H9 (cell line): ENCODE measurements at regions not wholly inside any gene's neighbourhood (a gene's known extent, or its start where the extent isn't known, plus 50 kb on each side); places are given as distances from the start of the nearest gene placed in this dataset.

Experiments
- DNase-seq: peaks from one replicate; pipeline ENCODE4 v3.0.0-alpha.2; 2017
- H2AFZ ChIP-seq: one replicate; pipeline ENCODE4 v1.6.1; 2013; ENCODE audit warnings: mild to moderate bottlenecking, low read length, control low read depth, moderate library complexity
- H2AK5ac ChIP-seq: 2 replicates; pipeline ENCODE4 v1.6.1; 2013; ENCODE audit warnings: low read length, control low read depth, mixed read lengths; ENCODE audit not compliant: insufficient read length
- H2BK120ac ChIP-seq: one replicate; pipeline ENCODE4 v1.6.1; 2013; ENCODE audit warnings: low read depth, mild to moderate bottlenecking, low read length, control low read depth, inconsistent platforms; ENCODE audit not compliant: poor library complexity, severe bottlenecking
- H2BK12ac ChIP-seq: 2 replicates; pipeline ENCODE4 v1.6.1; 2013; ENCODE audit warnings: low read length, control low read depth, mixed read lengths, low read depth; ENCODE audit not compliant: insufficient read length
- H2BK15ac ChIP-seq: 2 replicates; pipeline ENCODE4 v1.6.1; 2013; ENCODE audit warnings: low read depth, low read length, control low read depth
- H2BK20ac ChIP-seq: one replicate; pipeline ENCODE4 v1.6.1; 2013; ENCODE audit warnings: low read depth, mild to moderate bottlenecking, low read length, control low read depth, inconsistent platforms; ENCODE audit not compliant: poor library complexity, severe bottlenecking
- H2BK5ac ChIP-seq: 2 replicates; pipeline ENCODE4 v1.6.1; 2013; ENCODE audit warnings: low read length, control low read depth, mixed read lengths; ENCODE audit not compliant: insufficient read length
- H3K14ac ChIP-seq: 2 replicates; pipeline ENCODE4 v1.6.1; 2013; ENCODE audit warnings: low read length, control low read depth; ENCODE audit not compliant: insufficient read depth
- H3K18ac ChIP-seq: 2 replicates; pipeline ENCODE4 v1.6.1; 2013; ENCODE audit warnings: low read depth, mild to moderate bottlenecking, mixed read lengths, low read length, control low read depth; ENCODE audit not compliant: insufficient read length
- H3K23ac ChIP-seq: 2 replicates; pipeline ENCODE4 v1.6.1; 2013; ENCODE audit warnings: low read length, control low read depth, mixed read lengths, low read depth; ENCODE audit not compliant: insufficient read length
- H3K23me2 ChIP-seq: 2 replicates; pipeline ENCODE4 v1.6.1; 2013; ENCODE audit warnings: low read depth, mild to moderate bottlenecking, mixed read lengths, low read length, control low read depth; ENCODE audit not compliant: insufficient read length, poor library complexity, severe bottlenecking
- H3K27ac ChIP-seq: 2 replicates; pipeline ENCODE4 v1.5.1; 2013; ENCODE audit warnings: low read length, control low read depth, mixed read lengths, low read depth; ENCODE audit not compliant: insufficient read length
- H3K27me3 ChIP-seq: 2 replicates; pipeline ENCODE4 v1.6.1; 2013; ENCODE audit warnings: low read length, control low read depth, inconsistent platforms; ENCODE audit not compliant: insufficient read depth
- H3K4ac ChIP-seq: 2 replicates; pipeline ENCODE4 v1.6.1; 2013; ENCODE audit warnings: low read depth, mild to moderate bottlenecking, control low read depth, inconsistent platforms, low read length, moderate library complexity
- H3K4me1 ChIP-seq: 2 replicates; pipeline ENCODE4 v1.6.1; 2013; ENCODE audit warnings: low read length, control low read depth, inconsistent platforms; ENCODE audit not compliant: insufficient read depth
- H3K4me2 ChIP-seq: 2 replicates; pipeline ENCODE4 v1.6.1; 2013; ENCODE audit warnings: low read length, control low read depth, mixed read lengths; ENCODE audit not compliant: insufficient read length, insufficient read depth
- H3K56ac ChIP-seq: 2 replicates; pipeline ENCODE4 v1.6.1; 2013; ENCODE audit warnings: low read depth, mild to moderate bottlenecking, mixed read lengths, low read length, control low read depth; ENCODE audit not compliant: insufficient read length
- H3K79me1 ChIP-seq: 2 replicates; pipeline ENCODE4 v1.6.1; 2013; ENCODE audit warnings: low read depth, mild to moderate bottlenecking, moderate library complexity, low read length, control low read depth, inconsistent platforms; ENCODE audit not compliant: insufficient read depth, poor library complexity, severe bottlenecking
- H3K79me2 ChIP-seq: 2 replicates; pipeline ENCODE4 v1.6.1; 2013; ENCODE audit warnings: low read length, control low read depth, inconsistent platforms; ENCODE audit not compliant: insufficient read depth
- H3K9ac ChIP-seq: 2 replicates; pipeline ENCODE4 v1.6.1; 2013; ENCODE audit warnings: low read length, control low read depth, mixed read lengths; ENCODE audit not compliant: insufficient read length; ENCODE audit errors: extremely low read depth
- H3K9me3 ChIP-seq: one replicate; pipeline ENCODE4 v1.6.1; 2013; ENCODE audit warnings: low read depth, low read length, inconsistent platforms; ENCODE audit not compliant: control insufficient read depth
- H3T11ph ChIP-seq: one replicate; pipeline ENCODE4 v1.6.1; 2013; ENCODE audit warnings: mild to moderate bottlenecking, low read length, control low read depth, inconsistent platforms
- H4K20me1 ChIP-seq: one replicate; pipeline ENCODE4 v1.6.1; 2013; ENCODE audit not compliant: control insufficient read depth, insufficient read length, insufficient read depth
- H4K5ac ChIP-seq: 2 replicates; pipeline ENCODE4 v1.6.1; 2013; ENCODE audit warnings: low read depth, mild to moderate bottlenecking, mixed read lengths, low read length, control low read depth; ENCODE audit not compliant: insufficient read length
- H4K8ac ChIP-seq: replicated peaks from 2 replicates; pipeline ENCODE4 v1.6.1; 2013; ENCODE audit warnings: low read length, control low read depth, mixed read lengths, low read depth; ENCODE audit not compliant: insufficient read length
- H4K91ac ChIP-seq: 2 replicates; pipeline ENCODE4 v1.6.1; 2013; ENCODE audit warnings: low read depth, mild to moderate bottlenecking, moderate library complexity, mixed read lengths, low read length, control low read depth; ENCODE audit not compliant: insufficient read length
- H3K27ac Mint-ChIP-seq, 3 experiments: 2 replicates in 2 of 3; 3 replicates in 1 of 3; pipeline ENCODE4 v1.8.0; 2020 to 2021; ENCODE audit warnings: mixed read lengths in 3 of 3, mild to moderate bottlenecking in 1 of 3, moderate library complexity in 1 of 3
- H3K27me3 Mint-ChIP-seq: 2 replicates; pipeline ENCODE4 v1.8.0; 2021; ENCODE audit warnings: low read depth, mild to moderate bottlenecking, moderate library complexity, mixed read lengths
- H3K36me3 Mint-ChIP-seq, 3 experiments: 2 replicates in 2 of 3; 3 replicates in 1 of 3; pipeline ENCODE4 v1.8.0; 2020 to 2021; ENCODE audit warnings: low read depth in 3 of 3, mixed read lengths in 3 of 3; ENCODE audit not compliant: insufficient read depth in 1 of 3
- H3K4me1 Mint-ChIP-seq, 2 experiments: 2 replicates each; pipeline ENCODE4 v1.8.0; 2020; ENCODE audit warnings: mixed read lengths in 2 of 2
- H3K4me3 Mint-ChIP-seq, 2 experiments: 2 replicates in 1 of 2; 3 replicates in 1 of 2; pipeline ENCODE4 v1.8.0; 2020 to 2021; ENCODE audit warnings: mild to moderate bottlenecking in 2 of 2, mixed read lengths in 2 of 2, moderate library complexity in 1 of 2
- H3K9me3 Mint-ChIP-seq, 2 experiments: 2 replicates in 1 of 2; 3 replicates in 1 of 2; pipeline ENCODE4 v1.8.0; 2020; ENCODE audit warnings: mild to moderate bottlenecking in 2 of 2, mixed read lengths in 2 of 2, moderate library complexity in 1 of 2
- CTCF ChIP-seq: fragments of 200-600 bp; sonication (generic); conservative IDR thresholded peaks from 3 replicates; pipeline ENCODE4 v1.8.0; 2021; ENCODE audit warnings: antibody characterized with exemption, mild to moderate bottlenecking
- WGBS: extraction: QIAGEN DNeasy Blood & Tissue Kit; methylation state at CpG from one replicate; pipeline ENCODE4 v1.1.7; 2013; ENCODE audit warnings: missing lambda C conversion rate, low lambda C conversion rate, mixed read lengths; ENCODE audit not compliant: insufficient read length; ENCODE audit errors: extremely low coverage; 5-methylcytosine and 5-hydroxymethylcytosine counted together

- Mint-ChIP-seq H3K9me3 (peaks cover 0 to 2% of the 10 kb centered on the region in 2 experiments; a peak in 1 of 5 replicates), H3K4me1 (peaks cover 27 to 28% of the 10 kb centered on the region in 2 experiments), H3K27ac (0 out of 7 replicates have a peak overlapping the region, but pooled peaks of 1 of the 3 experiments have one; percentile 31), H3K27me3 (no peaks in the 10 kb centered on the region), H3K36me3 (peaks cover 0 to 2% (median 0%) of the 10 kb centered on the region in 3 experiments; a peak in 2 of 7 replicates), H3K4me3 (no peak overlapping the region)
- H3K4ac ChIP-seq, result no peak overlapping the region
- WGBS, result no CpG with 5 or more reads among the region's 3 CpGs
- H2BK20ac ChIP-seq, result no peak overlapping the region
- no peak overlapping the region for H3K4me2 ChIP-seq
- no peak overlapping the region for H3K56ac ChIP-seq
- H2BK5ac ChIP-seq, result no peak overlapping the region
- no peaks in the 10 kb centered on the region for H3K9me3 ChIP-seq
- no peak overlapping the region for H2AFZ ChIP-seq
- no peak overlapping the region for H4K91ac ChIP-seq
- no peak overlapping the region for H2BK15ac ChIP-seq
- H3K4me1 ChIP-seq, result no peaks in the 10 kb centered on the region
- no peaks in the 10 kb centered on the region; the same call in 1 of the 2 replicates for H3K79me2 ChIP-seq
- H2AK5ac ChIP-seq, result no peak overlapping the region
- no peak overlapping the region for H3T11ph ChIP-seq
- H3K79me1 ChIP-seq, result no peaks in the 10 kb centered on the region
- H3K9ac ChIP-seq, result no peak overlapping the region
- H3K27me3 ChIP-seq, result no peaks in the 10 kb centered on the region
- H3K27ac ChIP-seq, result no peak overlapping the region
- no peaks in the 10 kb centered on the region for H3K23me2 ChIP-seq
- H4K20me1 ChIP-seq, result no peaks in the 10 kb centered on the region
- no peak for TF ChIP-seq CTCF
- no peak overlapping the region for H4K5ac ChIP-seq
- no peak overlapping the region for H2BK12ac ChIP-seq
- H3K14ac ChIP-seq, result no peak overlapping the region
- H3K18ac ChIP-seq, result no peak overlapping the region
- no peak overlapping the region for H4K8ac ChIP-seq
- H3K23ac ChIP-seq, result no peak overlapping the region
- H2BK120ac ChIP-seq, result no peak overlapping the region
- no peak for DNase-seq
These were observed 93.9 kb upstream of the HS3ST5 start for GRCh38 chr6:114436691-114437090.
